ENCODE measurements at regions not wholly inside any gene's neighbourhood (a gene's known extent, or its start where the extent isn't known, plus 50 kb on each side); places are given as distances from the start of the nearest gene placed in this dataset.
"Not testable (repeated sequence)": the region's sequence is repeated elsewhere in the genome, so short reads cannot be mapped to it uniquely, and the experiment has no call there.

GRCh38 chr16:73412416-73412815 lies 364.5 kb upstream of the ZFHX3 start:
- Mint-ChIP-seq H3K4me1 (no peaks in the 10 kb centered on the region), H3K27me3 (no peaks in the 10 kb centered on the region), H3K36me3 (no peaks in the 10 kb centered on the region), H3K9me3 (no peaks in the 10 kb centered on the region), H3K4me3 (no peak overlapping the region), H3K27ac (no peak overlapping the region)
- no peak for DNase-seq

GRCh38 chr16:73408716-73409115 lies 360.8 kb upstream of the ZFHX3 start:
- no peak overlapping the region for H3K27ac Mint-ChIP-seq
- no peak for DNase-seq
- H3K36me3 Mint-ChIP-seq, result no peaks in the 10 kb centered on the region
- H3K4me3 Mint-ChIP-seq, result no peak overlapping the region
- H3K9me3 Mint-ChIP-seq, result no peaks in the 10 kb centered on the region
- H3K27me3 Mint-ChIP-seq, result no peaks in the 10 kb centered on the region
- H3K4me1 Mint-ChIP-seq, result no peaks in the 10 kb centered on the region

- no peak for DNase-seq
- H3K4me3 Mint-ChIP-seq, result no peak overlapping the region
- H3K9me3 Mint-ChIP-seq, result no peaks in the 10 kb centered on the region
- no peak overlapping the region for H3K27ac Mint-ChIP-seq
- no peaks in the 10 kb centered on the region for H3K27me3 Mint-ChIP-seq
- H3K36me3 Mint-ChIP-seq, result no peaks in the 10 kb centered on the region
- H3K4me1 Mint-ChIP-seq, result no peaks in the 10 kb centered on the region
Observed at GRCh38 chr16:73408311-73408710, 360.4 kb upstream of the ZFHX3 start.

GRCh38 chr16:73405851-73406250 lies 357.9 kb upstream of the ZFHX3 start:
- no peak overlapping the region for H3K4me3 Mint-ChIP-seq
- no peak overlapping the region for H3K27ac Mint-ChIP-seq
- no peaks in the 10 kb centered on the region for H3K36me3 Mint-ChIP-seq
- no peaks in the 10 kb centered on the region for H3K27me3 Mint-ChIP-seq
- no peak for DNase-seq
- no peaks in the 10 kb centered on the region for H3K9me3 Mint-ChIP-seq
- no peaks in the 10 kb centered on the region for H3K4me1 Mint-ChIP-seq

GRCh38 chr16:73404001-73404400 lies 356.1 kb upstream of the ZFHX3 start:
- Mint-ChIP-seq H3K9me3 (no peaks in the 10 kb centered on the region), H3K4me1 (no peaks in the 10 kb centered on the region), H3K27me3 (no peaks in the 10 kb centered on the region), H3K36me3 (no peaks in the 10 kb centered on the region), H3K4me3 (no peak overlapping the region), H3K27ac (no peak overlapping the region)
- no peak for DNase-seq

- no peaks in the 10 kb centered on the region for H3K4me1 Mint-ChIP-seq
Observed at GRCh38 chr16:73403291-73403690, 355.4 kb upstream of the ZFHX3 start.

GRCh38 chr16:73400951-73401350 lies 353.0 kb upstream of the ZFHX3 start:
- Mint-ChIP-seq H3K27me3 (no peaks in the 10 kb centered on the region), H3K4me1 (no peaks in the 10 kb centered on the region), H3K27ac (no peak overlapping the region), H3K36me3 (no peaks in the 10 kb centered on the region), H3K4me3 (no peak overlapping the region), H3K9me3 (no peaks in the 10 kb centered on the region)
- no peak for DNase-seq

More at GRCh38 chr16:73403291-73403690, 355.4 kb upstream of the ZFHX3 start:
- no peaks in the 10 kb centered on the region for H3K27me3 Mint-ChIP-seq
- no peaks in the 10 kb centered on the region for H3K9me3 Mint-ChIP-seq
- no peaks in the 10 kb centered on the region for H3K36me3 Mint-ChIP-seq
- DNase-seq, result no peak
- H3K4me3 Mint-ChIP-seq, result no peak overlapping the region
- H3K27ac Mint-ChIP-seq, result no peak overlapping the region

GRCh38 chr16:73399997-73400396 lies 352.1 kb upstream of the ZFHX3 start:
- no peaks in the 10 kb centered on the region for H3K4me1 Mint-ChIP-seq
- H3K4me3 Mint-ChIP-seq, result no peak overlapping the region
- no peaks in the 10 kb centered on the region for H3K36me3 Mint-ChIP-seq
- H3K9me3 Mint-ChIP-seq, result no peaks in the 10 kb centered on the region
- no peak for DNase-seq
- no peak overlapping the region for H3K27ac Mint-ChIP-seq
- no peaks in the 10 kb centered on the region for H3K27me3 Mint-ChIP-seq

- Mint-ChIP-seq H3K36me3 (no peaks in the 10 kb centered on the region), H3K4me1 (no peaks in the 10 kb centered on the region), H3K9me3 (no peaks in the 10 kb centered on the region), H3K27me3 (no peaks in the 10 kb centered on the region), H3K4me3 (no peak overlapping the region), H3K27ac (no peak overlapping the region)
- no peak for DNase-seq
Observed at GRCh38 chr16:73399486-73399885, 351.6 kb upstream of the ZFHX3 start.

GRCh38 chr16:73398604-73399003 lies 350.7 kb upstream of the ZFHX3 start:
- H3K36me3 Mint-ChIP-seq, H3K4me3 Mint-ChIP-seq, H3K27ac Mint-ChIP-seq, H3K27me3 Mint-ChIP-seq, H3K9me3 Mint-ChIP-seq, H3K4me1 Mint-ChIP-seq, DNase-seq: not testable (repeated sequence)

- Mint-ChIP-seq H3K27me3 (no peaks in the 10 kb centered on the region), H3K9me3 (no peaks in the 10 kb centered on the region), H3K27ac (no peak overlapping the region), H3K4me1 (no peaks in the 10 kb centered on the region), H3K36me3 (no peaks in the 10 kb centered on the region), H3K4me3 (no peak overlapping the region)
- DNase-seq, result no peak
Observed at GRCh38 chr16:73396556-73396955, 348.6 kb upstream of the ZFHX3 start.

GRCh38 chr16:73390936-73391335 lies 343.0 kb upstream of the ZFHX3 start:
- Mint-ChIP-seq H3K36me3 (no peaks in the 10 kb centered on the region), H3K27ac (no peak overlapping the region), H3K9me3 (no peaks in the 10 kb centered on the region), H3K4me1 (no peaks in the 10 kb centered on the region), H3K27me3 (no peaks in the 10 kb centered on the region), H3K4me3 (no peak overlapping the region)
- DNase-seq, result no peak

GRCh38 chr16:73390491-73390890 lies 342.6 kb upstream of the ZFHX3 start:
- Mint-ChIP-seq H3K27ac (no peak overlapping the region), H3K4me1 (no peaks in the 10 kb centered on the region), H3K4me3 (no peak overlapping the region), H3K27me3 (no peaks in the 10 kb centered on the region), H3K9me3 (no peaks in the 10 kb centered on the region), H3K36me3 (no peaks in the 10 kb centered on the region)
- DNase-seq, result no peak

- H3K4me1 Mint-ChIP-seq, result no peaks in the 10 kb centered on the region
- H3K9me3 Mint-ChIP-seq, result no peaks in the 10 kb centered on the region
- DNase-seq, result no peak
- no peaks in the 10 kb centered on the region for H3K36me3 Mint-ChIP-seq
- H3K27ac Mint-ChIP-seq, result no peak overlapping the region
- H3K4me3 Mint-ChIP-seq, result no peak overlapping the region
- no peaks in the 10 kb centered on the region for H3K27me3 Mint-ChIP-seq
Observed at GRCh38 chr16:73389085-73389484, 341.2 kb upstream of the ZFHX3 start.

GRCh38 chr16:73387979-73388378 lies 340.1 kb upstream of the ZFHX3 start:
- no peaks in the 10 kb centered on the region for H3K27me3 Mint-ChIP-seq
- H3K4me1 Mint-ChIP-seq, result no peaks in the 10 kb centered on the region
- no peak for DNase-seq
- no peak overlapping the region for H3K27ac Mint-ChIP-seq
- no peak overlapping the region for H3K4me3 Mint-ChIP-seq
- H3K36me3 Mint-ChIP-seq, result no peaks in the 10 kb centered on the region
- H3K9me3 Mint-ChIP-seq, result no peaks in the 10 kb centered on the region

- Mint-ChIP-seq H3K36me3 (no peaks in the 10 kb centered on the region), H3K27ac (no peak overlapping the region), H3K4me3 (no peak overlapping the region), H3K4me1 (no peaks in the 10 kb centered on the region), H3K27me3 (no peaks in the 10 kb centered on the region), H3K9me3 (no peaks in the 10 kb centered on the region)
- no peak for DNase-seq
Observed at GRCh38 chr16:73385696-73386095, 337.8 kb upstream of the ZFHX3 start.

- no peak for DNase-seq
- Mint-ChIP-seq H3K27ac (no peak overlapping the region), H3K4me3 (no peak overlapping the region), H3K36me3 (no peaks in the 10 kb centered on the region), H3K9me3 (no peaks in the 10 kb centered on the region), H3K27me3 (no peaks in the 10 kb centered on the region), H3K4me1 (no peaks in the 10 kb centered on the region)
Observed at GRCh38 chr16:73384506-73385089, 336.7 kb upstream of the ZFHX3 start.

Data from activated naive CD8-positive, alpha-beta T cell treated with anti-CD3 and anti-CD28 coated beads for 36 hours (primary cell).